Neural cell (in vitro differentiated cells): ENCODE measurements at regions not wholly inside any gene's neighbourhood (a gene's known extent, or its start where the extent isn't known, plus 50 kb on each side); places are given as distances from the start of the nearest gene placed in this dataset.

Source experiments
- H2AFZ ChIP-seq: fragments of 200-600, 300-800 bp; sonication (generic), shearing (Covaris generic); 2 replicates; pipeline ENCODE4 v1.6.0; 2014; ENCODE audit warnings: low read depth, mild to moderate bottlenecking, antibody characterized with exemption, low read length, moderate library complexity
- H3F3A ChIP-seq: fragments of 200-600 bp; shearing (Covaris generic); 2 replicates; pipeline ENCODE4 v1.6.1; 2016; ENCODE audit warnings: mild to moderate bottlenecking, moderate library complexity, mixed read lengths, antibody characterized with exemption, low read length; ENCODE audit not compliant: insufficient read depth, poor library complexity, severe bottlenecking
- H3K27ac ChIP-seq: fragments of 200-600, 300-800 bp; sonication (generic), shearing (Covaris generic); 2 replicates; pipeline ENCODE4 v1.5.1; 2014; ENCODE audit warnings: mild to moderate bottlenecking, low read length, moderate library complexity
- H3K27me3 ChIP-seq: fragments of 300-800, 200-600 bp; sonication (generic), shearing (Covaris generic); 2 replicates; pipeline ENCODE4 v1.6.0; 2014; ENCODE audit warnings: mild to moderate bottlenecking, low read depth, low read length, moderate library complexity; ENCODE audit not compliant: insufficient read depth
- H3K36me3 ChIP-seq: fragments of 300-800, 200-600 bp; sonication (generic), shearing (Covaris generic); 2 replicates; pipeline ENCODE4 v1.5.1; 2014; ENCODE audit warnings: mild to moderate bottlenecking, antibody characterized with exemption, low read length, moderate library complexity; ENCODE audit not compliant: insufficient read depth
- H3K4me2 ChIP-seq: fragments of 300-800, 200-600 bp; sonication (generic), shearing (Covaris generic); 2 replicates; pipeline ENCODE4 v1.6.0; 2014; ENCODE audit warnings: mild to moderate bottlenecking, low read length
- H3K4me3 ChIP-seq: fragments of 300-800, 200-600 bp; sonication (generic), shearing (Covaris generic); 2 replicates; pipeline ENCODE4 v1.5.1; 2014; ENCODE audit warnings: mild to moderate bottlenecking, low read length, moderate library complexity
- H3K79me2 ChIP-seq: fragments of 200-600 bp; shearing (Covaris generic); replicated peaks from 2 replicates; pipeline ENCODE4 v1.6.0; 2014; ENCODE audit warnings: mild to moderate bottlenecking, low read length, moderate library complexity; ENCODE audit not compliant: insufficient read depth
- H3K9ac ChIP-seq: fragments of 300-800, 200-600 bp; sonication (generic), shearing (Covaris generic); 2 replicates; pipeline ENCODE4 v1.6.1; 2016; ENCODE audit warnings: mild to moderate bottlenecking, low read length, mixed read lengths
- H3K9me2 ChIP-seq: fragments of 200-600 bp; shearing (Covaris generic); 2 replicates; pipeline ENCODE4 v1.6.1; 2016; ENCODE audit warnings: mild to moderate bottlenecking, low read length, mixed read lengths; ENCODE audit not compliant: insufficient read depth
- H3K9me3 ChIP-seq: fragments of 200-600, 300-800 bp; sonication (generic), shearing (Covaris generic); 2 replicates; pipeline ENCODE4 v1.6.1; 2016; ENCODE audit warnings: mild to moderate bottlenecking, mixed run types, low read length, moderate library complexity, mixed read lengths
- H4K20me1 ChIP-seq: fragments of 200-600 bp; shearing (Covaris generic); 2 replicates; pipeline ENCODE4 v1.6.1; 2016; ENCODE audit warnings: mild to moderate bottlenecking, mixed run types; ENCODE audit not compliant: insufficient read depth
- CTCF ChIP-seq: fragments of 450-650 bp; IDR thresholded peaks from 2 replicates; pipeline ENCODE4 v1.5.1; 2014; ENCODE audit warnings: antibody characterized with exemption, mild to moderate bottlenecking, moderate library complexity; ENCODE audit not compliant: poor library complexity, severe bottlenecking
- EP300 ChIP-seq: fragments of 450-650 bp; conservative IDR thresholded peaks from 2 replicates; pipeline ENCODE4 v1.6.1; 2014; ENCODE audit warnings: antibody characterized with exemption, mild to moderate bottlenecking, moderate library complexity; ENCODE audit not compliant: poor library complexity, severe bottlenecking
- EZH2 ChIP-seq: fragments of 200-600, 300-800 bp; shearing (Covaris generic), sonication (generic); IDR thresholded peaks from 2 replicates; pipeline ENCODE4 v1.6.1; 2014; ENCODE audit warnings: antibody characterized with exemption, low read length, borderline replicate concordance, mild to moderate bottlenecking; ENCODE audit not compliant: insufficient read depth, poor library complexity, severe bottlenecking
- MXI1 ChIP-seq: fragments of 450-650 bp; conservative IDR thresholded peaks from 2 replicates; pipeline ENCODE4 v1.6.1; 2014; ENCODE audit warnings: antibody characterized with exemption, mild to moderate bottlenecking; ENCODE audit not compliant: poor library complexity, severe bottlenecking
- POLR2AphosphoS5 ChIP-seq: IDR thresholded peaks from 2 replicates; pipeline ENCODE4 v1.6.1; 2012
- RAD21 ChIP-seq: fragments of 450-650 bp; conservative IDR thresholded peaks from 2 replicates; pipeline ENCODE4 v1.6.1; 2014; ENCODE audit warnings: antibody characterized with exemption, mild to moderate bottlenecking, moderate library complexity
- REST ChIP-seq: IDR thresholded peaks from 2 replicates; pipeline ENCODE4 v1.6.1; 2012; ENCODE audit warnings: borderline replicate concordance
- SMC3 ChIP-seq: fragments of 450-650 bp; conservative IDR thresholded peaks from 2 replicates; pipeline ENCODE4 v1.6.1; 2014; ENCODE audit warnings: antibody characterized with exemption, mild to moderate bottlenecking, moderate library complexity; ENCODE audit not compliant: poor library complexity
- TAF1 ChIP-seq: IDR thresholded peaks from 2 replicates; pipeline ENCODE4 v1.6.1; 2012; ENCODE audit warnings: low read depth

DNA sequence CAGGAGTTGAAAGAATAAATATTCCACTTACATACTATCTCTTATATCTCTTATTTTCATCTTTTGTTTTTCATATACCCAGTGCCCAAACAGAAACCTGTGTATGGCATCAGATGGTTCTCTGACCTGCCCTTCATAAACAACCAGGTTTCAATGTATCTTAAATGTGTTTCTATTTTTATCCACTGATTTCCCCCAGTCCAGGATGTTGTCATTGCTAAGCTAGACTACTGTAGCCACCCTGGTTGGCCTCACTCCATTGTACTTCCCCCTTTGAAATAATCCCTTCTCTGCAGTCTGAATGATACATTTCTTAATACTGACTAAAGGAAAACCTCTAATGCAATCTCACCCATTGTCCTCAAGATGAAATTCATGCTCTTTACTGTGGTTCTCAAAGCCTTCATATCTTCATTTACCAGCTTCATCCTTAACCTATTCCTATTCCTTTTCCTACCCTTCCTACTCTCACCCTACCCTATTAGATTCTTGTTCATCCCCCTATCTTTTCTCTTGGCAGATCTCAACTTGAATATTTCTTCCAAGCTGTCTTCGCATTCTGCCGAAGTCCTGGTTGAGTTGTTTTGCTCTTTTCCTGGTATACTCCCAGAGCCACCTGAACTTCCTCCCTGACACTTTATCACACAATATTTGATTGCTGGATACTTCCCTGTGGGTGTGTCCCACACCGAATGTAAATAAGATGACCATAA lies 312.4 kb downstream of the FOXG1 start:
- TF ChIP-seq EZH2: no peak
- no peak for TF ChIP-seq REST
- no peak for TF ChIP-seq SMC3
- no peak for TF ChIP-seq RAD21
- no peak for TF ChIP-seq EP300
- no peak for TF ChIP-seq CTCF
- TF ChIP-seq POLR2AphosphoS5: no peak
- Histone ChIP-seq H2AFZ (no peak overlapping the region), H4K20me1 (no peaks in the 10 kb centered on the region), H3K9me2 (no peaks in the 10 kb centered on the region), H3K9me3 (no peaks in the 10 kb centered on the region), H3K36me3 (no peaks in the 10 kb centered on the region), H3K4me3 (no peak overlapping the region), H3K79me2 (no peaks in the 10 kb centered on the region), H3K4me2 (no peak overlapping the region), H3K27ac (no peak overlapping the region), H3K9ac (no peak overlapping the region), H3F3A (no peaks in the 10 kb centered on the region), H3K27me3 (no peaks in the 10 kb centered on the region)

- no peaks in the 10 kb centered on the region for H3K27me3 ChIP-seq
- no peaks in the 10 kb centered on the region for H4K20me1 ChIP-seq
- H3K36me3 ChIP-seq: no peaks in the 10 kb centered on the region
- no peaks in the 10 kb centered on the region for H3F3A ChIP-seq
- no peak overlapping the region for H3K4me2 ChIP-seq
- TF ChIP-seq MXI1 (no peak), SMC3 (no peak), CTCF (no peak), REST (no peak), RAD21 (no peak), EZH2 (no peak), TAF1 (no peak), EP300 (no peak), POLR2AphosphoS5 (no peak)
- H3K27ac ChIP-seq: no peak overlapping the region
- no peak overlapping the region for H2AFZ ChIP-seq
- H3K4me3 ChIP-seq: no peak overlapping the region
- H3K9me2 ChIP-seq: no peaks in the 10 kb centered on the region
- H3K9me3 ChIP-seq: no peaks in the 10 kb centered on the region
- H3K9ac ChIP-seq: no peak overlapping the region
- no peaks in the 10 kb centered on the region for H3K79me2 ChIP-seq
Measured at GRCh38 chr14:29085546-29085945, 319.0 kb downstream of the FOXG1 start.
